HG03457 (cell line): ENCODE measurements at regions not wholly inside any gene's neighbourhood (a gene's known extent, or its start where the extent isn't known, plus 50 kb on each side); places are given as distances from the start of the nearest gene placed in this dataset.

ENCODE experiments used
- ATAC-seq: cut with Tn5 transposase; IDR thresholded peaks from one replicate; pipeline ENCODE4 v1.9.1; 2021; ENCODE audit warnings: moderate number of reproducible peaks; ENCODE audit not compliant: unreplicated experiment

DNA sequence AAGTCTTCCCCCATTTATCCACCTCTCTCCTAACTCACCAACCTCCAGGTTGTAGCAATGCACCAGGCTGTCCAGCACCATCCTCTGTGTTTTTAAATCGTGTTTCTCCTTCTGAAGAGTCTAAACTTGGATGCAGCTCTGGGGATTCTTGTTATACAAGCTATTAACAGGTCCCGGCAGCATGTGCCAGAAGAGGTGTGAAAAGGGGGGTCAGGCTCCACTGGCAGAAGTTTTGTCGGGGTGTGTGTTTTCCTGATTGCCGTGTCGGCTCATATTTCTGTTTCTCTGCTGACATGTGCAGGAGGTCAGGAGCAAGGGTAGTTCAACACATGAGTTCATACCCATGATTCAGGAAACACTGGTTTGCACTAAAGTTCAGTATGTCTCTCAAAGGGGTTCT lies 658.6 kb upstream of the CAMK1G start:
- ATAC-seq, result no peak

DNA sequence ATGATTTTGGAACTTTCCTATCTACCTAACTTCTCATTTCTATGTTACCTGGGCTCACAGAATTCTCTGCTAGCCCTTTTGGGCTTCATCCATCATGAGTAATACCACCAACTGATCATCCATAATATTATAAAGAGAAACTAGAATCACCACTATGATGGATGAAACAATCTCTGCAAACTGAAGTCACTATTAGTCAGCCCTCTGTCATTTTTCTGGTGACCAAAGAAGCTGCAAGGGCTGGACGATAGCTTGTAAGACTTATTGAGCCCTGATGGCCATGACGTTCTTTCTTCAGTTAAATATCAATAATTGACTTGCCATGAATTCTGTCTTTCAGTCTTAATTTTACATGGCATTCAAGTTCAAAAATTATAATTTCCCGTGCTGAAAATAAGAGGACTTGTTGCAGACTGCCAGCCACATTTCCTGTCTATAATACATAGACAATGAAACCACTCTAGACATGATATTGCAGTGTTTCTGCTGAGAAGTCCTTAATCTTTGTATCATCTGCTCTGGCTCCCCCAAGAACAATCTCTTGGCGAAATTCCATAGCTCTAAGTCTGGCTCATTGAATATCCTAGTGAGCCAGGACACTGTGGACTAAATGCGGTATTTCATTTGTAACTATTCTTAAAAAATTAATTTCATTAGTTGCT lies 655.0 kb upstream of the CAMK1G start:
- ATAC-seq, result no peak

DNA sequence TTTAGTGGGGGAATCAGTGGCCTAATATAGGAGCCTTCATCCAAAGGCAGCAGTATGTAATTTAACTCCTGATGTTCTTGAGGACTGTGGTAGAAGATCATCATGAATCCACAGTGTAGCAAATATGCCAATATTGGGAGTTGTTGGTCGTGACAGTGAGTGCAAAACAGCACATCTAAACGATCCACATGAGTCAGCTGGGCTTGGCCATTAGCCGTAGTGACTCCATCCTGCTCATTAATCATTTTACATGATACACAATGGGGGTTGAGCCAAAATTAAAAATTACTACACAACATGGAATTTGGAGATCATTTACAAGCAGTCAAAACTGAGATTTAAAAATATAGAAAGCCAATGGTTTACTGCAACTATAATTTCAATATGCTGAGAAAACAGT lies 653.9 kb upstream of the CAMK1G start:
- no peak for ATAC-seq

DNA sequence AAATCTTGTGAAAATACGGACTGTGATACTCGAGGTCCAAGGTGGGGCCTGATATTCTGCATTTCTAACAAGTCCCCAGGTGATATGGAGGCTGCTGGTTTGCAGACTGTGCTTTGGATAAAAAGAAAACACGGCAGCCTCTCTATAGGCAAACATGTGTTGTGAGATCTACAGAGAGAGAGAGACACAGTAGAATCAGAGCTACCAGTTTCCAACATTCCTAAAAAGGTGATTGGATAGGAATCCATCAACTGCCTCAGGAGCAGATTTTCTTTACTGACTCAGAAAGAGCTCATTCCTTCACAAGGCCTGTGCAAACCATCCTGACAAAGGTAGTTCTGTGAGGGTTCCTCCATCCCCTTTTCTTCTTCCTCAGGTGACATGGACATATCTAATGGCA lies 651.6 kb upstream of the CAMK1G start:
- no peak for ATAC-seq

DNA sequence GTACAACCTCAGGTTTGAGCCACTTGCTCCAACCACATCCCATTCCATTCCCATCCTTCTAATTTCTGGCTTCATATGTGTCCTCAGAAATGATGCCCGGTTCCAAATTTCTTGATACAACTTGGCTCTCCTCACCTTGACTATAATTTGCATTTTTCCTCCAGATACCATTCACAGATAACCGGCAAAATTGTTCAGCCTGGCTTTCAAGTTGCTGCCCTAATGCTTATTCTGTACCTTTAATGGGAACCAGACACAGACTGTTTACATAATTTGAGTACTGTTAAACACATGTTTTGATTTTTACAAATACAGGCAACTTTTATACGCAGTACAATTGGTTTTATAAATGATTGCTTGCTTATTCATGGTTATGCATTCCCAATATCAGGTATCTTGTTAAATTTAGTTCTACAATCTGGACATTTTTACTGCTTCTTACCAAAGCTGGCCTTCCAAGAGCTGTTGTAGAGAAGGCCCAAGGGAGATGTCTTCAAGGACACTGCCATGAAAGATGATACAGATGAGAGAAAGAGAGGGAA lies 649.5 kb upstream of the CAMK1G start:
- ATAC-seq, result no peak

DNA sequence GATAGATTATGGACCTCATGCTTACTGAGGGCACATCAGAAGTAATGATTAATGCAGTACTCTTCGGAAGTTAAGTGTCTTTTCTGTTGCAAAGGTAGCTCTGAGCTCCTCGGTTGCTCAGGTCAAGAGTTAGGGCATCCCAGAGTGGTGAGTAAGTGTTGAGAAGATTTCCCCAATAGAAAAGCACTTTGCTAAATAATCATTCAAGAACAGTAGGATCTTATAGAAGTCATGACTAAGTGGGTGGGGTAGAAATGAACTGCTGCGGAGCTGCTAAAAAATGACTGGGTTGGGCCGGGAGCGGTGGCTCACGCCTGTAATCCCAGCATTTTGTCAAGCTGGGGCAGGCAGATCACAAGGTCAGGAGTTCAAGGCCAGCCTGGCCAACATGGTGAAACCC lies 648.6 kb upstream of the CAMK1G start:
- ATAC-seq, result no peak

DNA sequence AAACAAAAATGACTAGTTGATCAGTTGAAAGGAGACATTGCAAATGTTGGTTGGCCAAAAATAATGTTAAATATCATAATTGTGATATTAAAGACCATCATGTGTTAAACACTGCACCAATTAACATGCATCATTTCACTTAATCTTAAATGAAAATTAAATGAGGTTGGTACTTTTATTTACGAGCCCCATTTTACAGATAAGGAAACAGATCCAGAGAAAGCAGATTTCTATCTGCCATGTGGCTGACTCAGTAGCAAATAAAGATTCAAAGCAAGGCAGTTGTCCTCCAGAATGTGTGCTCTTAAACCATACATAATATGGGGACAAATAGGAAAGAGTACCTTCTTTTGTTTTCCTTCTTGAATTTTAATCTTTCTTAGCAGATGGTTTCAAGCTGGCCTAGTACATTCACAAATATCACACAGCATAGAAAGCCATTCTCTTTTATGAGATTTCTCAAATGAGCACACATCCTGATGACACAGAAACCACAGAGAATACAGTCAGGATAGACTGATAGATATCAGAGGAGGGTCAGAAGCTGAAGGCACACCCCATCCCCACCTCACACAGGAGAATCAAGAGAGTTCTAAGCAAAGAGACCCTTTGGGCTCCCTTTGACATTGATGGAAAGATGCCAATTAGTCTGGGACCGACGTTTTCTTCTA lies 647.9 kb upstream of the CAMK1G start:
- no peak for ATAC-seq

DNA sequence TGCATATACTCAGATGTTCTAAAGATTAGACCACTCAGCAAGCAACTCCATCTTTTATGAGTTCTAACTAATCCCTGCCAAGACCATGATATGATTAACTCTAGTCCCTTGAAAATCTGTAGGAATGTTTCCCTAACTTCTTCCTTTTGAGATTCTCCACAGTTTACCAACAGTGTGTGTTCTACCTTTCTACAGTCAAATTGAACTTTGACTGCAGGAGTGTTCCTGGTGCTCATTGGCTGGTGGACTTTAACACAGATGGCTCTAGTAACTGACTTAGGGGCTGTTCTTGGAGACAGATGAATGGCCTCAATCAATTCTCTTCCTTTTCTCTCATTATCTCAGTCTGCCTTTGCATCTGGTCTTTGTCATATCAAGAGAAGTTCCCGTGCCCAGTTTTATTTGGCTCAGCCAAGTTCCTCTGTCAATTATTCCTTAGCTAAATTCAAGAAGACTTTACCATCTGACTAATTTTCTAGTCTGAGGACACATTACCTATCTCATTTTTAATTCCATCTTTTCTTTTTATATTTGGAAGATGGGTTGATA lies 643.9 kb upstream of the CAMK1G start:
- ATAC-seq, result no peak

DNA sequence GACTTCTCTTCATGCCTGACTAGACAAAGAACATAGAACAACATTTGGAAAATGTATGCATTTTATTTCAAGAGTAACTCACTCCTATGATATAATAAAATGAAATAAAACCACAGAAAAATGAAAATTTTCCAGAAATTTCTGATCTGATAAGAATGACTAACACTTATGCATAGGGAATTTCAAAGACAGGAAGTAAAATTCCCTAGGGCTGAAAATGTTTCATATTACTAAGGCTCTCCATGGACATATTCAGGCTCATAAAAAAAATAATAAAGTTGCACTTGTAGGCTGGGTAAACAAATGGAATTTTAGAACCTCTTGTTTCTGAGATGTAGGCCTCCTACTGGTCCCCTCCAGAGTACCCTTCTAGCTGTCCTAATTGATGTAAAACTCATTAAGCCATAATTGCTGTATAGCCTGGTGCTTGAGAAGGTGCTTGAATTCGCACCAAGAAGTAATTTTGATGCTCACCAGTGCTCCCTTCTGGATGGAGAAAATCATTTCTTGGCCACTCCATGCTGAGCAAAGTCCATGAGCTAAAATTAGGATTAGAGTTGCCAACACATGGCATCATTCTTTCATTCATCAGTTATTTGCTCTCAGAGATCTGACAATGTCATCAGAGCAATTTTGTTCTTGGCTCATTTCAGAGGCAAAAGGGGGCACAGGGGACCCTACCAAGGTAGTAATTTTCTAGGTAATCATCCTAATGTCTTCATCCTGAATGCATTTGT lies 641.0 kb upstream of the CAMK1G start:
- no peak for ATAC-seq

DNA sequence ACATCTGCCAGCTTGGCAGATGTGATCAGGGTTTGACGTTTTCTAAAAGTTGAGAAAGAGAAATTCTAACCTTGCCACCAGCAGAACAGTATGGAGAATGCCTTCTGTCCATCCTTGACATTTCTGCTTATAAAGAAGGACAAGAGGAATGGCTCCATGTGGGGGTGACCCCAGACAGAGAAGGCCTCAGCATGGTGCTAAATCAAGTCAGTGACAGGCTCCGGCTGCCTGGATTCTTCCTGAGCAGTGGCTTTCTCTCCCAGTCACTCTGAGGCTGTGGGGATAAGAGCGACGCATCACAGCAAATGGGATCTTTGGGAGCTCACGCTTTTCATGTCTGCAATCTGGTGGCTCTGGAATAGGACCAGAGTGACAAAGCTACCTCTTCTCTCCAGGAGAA lies 640.2 kb upstream of the CAMK1G start:
- no peak for ATAC-seq

DNA sequence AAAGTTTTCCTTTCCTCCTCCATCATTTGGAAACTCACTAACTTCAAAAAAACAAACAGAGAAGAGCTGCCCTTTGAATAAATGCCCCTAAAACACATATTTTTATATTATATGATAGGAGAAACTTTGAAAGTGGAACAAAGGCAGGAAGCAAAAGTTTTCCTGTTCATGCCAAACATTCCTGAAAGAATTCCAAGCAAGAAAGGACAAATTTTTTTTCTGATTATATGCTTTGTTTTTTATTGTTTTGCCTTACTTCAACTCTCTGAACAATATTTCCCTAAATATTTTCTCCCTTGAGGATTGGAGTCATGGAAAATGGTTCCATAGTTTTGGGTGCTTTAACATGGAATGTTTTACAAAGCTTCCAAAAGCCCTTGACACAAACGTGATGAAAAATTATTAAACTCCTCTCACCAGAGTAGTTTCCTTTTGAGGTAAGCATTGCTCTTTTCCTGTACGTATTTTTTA lies 638.5 kb upstream of the CAMK1G start:
- no peak for ATAC-seq

DNA sequence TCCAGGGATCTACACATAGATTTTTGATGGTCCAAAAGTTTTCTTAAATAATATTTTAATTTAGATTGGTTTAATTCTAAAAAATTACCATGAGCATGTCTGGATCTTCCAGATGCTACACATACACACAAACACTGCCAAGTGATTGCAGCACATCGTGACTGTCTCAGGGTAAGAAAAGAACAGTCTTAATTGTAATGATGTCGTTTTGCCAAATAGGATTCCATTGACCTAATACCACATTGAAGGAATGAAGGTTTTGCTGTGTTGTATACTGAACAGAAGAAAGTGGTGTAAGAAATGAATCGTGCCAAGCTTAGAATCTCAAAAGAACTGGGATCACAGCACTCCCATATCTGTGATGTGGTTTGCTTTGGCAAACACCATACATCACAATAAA lies 633.3 kb upstream of the CAMK1G start:
- no peak for ATAC-seq

DNA sequence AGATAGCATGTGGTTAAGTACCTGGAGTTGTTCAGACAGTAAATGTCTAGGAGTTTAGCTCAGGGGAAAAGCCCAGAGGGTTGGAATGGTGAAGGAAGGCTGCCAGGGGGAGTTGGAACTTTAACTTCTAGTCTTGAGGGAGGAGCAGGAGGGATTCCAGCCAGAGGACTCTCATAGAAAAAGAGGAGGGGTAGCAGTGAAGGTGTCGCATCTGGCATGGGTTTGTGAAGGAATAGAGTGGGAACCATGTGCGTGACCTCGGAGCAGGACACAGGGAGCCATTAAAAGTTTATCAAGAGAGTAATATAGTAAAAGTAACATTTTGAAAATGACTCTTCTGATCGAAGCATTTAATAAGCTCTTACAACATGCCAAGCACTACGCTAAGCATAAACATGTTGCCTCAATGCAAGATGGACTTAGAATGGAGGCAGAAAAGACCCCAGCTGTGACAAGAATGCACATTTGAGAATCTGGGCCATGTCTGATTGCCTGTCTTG lies 632.4 kb upstream of the CAMK1G start:
- ATAC-seq, result no peak

DNA sequence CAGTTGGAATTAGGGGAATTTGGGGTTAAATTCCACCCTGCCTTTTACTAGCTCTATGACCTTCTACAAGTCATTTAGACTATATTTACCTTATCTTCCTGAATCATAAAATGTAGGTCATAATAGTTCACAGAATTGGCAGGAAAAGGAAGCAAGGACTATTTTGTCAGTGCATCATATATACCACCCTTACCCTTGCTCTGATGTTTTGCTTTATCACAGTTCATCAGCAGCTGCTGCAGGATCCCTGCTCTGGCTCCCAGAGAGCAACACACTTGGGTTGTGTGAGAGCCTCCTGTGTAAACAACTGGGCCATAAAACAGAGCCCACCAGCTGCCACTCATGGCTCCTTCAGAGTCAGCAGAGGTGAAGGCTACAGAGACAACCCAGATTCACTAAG lies 631.6 kb upstream of the CAMK1G start:
- no peak for ATAC-seq

DNA sequence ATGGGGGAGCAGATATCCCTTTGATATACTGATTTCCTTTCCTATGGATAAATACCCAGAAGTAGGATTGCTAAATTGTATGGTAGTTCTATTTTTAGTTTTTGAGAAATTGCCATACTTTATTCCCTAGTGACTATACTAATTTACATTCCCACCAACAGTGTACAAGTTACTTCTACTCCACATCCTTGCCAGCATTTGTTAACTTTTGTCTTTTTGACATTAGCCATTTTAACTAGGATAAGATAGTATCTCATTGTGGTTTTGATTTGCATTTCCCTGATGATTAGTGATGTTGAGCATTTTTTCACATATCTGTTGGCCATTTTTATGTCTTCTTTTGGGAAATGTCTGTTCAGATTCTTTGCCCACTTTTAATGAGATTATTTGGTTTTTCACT lies 620.6 kb upstream of the CAMK1G start:
- no peak for ATAC-seq

DNA sequence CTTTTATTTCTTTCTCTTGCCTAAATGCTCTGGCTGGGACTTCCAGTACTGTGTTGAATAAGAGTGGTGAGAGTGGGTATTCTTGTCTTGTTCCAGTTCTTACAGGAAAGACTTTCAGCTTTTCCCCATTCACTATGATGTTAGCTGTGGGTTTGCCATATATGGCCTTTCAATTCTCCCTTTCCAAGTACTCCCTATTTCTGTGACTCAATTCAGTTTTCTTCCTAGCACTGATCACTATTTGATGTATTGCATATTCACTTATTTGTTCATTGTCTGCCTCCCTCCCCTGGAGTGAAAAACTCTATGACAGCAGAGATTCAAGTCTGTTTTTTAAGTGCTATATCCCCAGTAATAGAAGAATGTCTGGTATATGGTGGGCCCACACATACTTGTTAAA lies 618.2 kb upstream of the CAMK1G start:
- ATAC-seq, result no peak

DNA sequence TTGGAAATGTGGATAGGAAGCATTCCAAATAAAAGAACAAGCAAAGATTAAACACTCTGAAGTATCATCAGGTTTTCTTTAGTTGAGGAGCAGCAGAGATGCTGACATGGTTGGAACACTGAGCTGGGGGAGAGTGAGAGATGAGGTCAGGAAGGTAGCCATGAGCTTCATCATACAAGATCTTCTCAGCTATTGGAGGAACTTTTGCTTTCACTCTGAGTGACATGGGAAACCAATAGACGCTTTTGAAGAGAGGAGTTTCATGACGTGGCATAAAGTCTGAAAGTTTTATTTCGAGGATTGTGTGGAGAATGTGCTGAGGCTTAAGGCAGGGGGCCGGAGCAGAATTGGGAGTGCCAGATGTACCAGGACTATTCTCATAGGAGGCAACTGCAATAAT lies 616.2 kb upstream of the CAMK1G start:
- ATAC-seq, result no peak

DNA sequence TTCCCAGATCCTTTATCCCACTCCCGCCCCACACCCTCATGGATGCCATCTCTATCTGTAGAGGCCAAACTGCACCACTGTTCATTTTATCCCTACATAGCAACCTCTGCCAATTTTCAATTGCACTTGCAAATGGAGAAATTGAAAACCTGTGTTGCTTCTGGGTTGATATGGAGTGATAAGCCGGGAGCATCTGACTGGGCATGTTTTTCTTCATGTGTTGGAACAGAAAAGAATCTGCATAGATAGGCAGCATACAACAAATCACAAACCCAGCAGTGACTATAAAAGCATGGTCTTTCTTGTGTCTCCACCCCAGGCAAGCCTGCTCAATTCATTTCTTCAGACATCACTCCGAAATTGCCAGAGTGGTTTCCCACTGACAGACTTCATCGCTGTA lies 608.8 kb upstream of the CAMK1G start:
- ATAC-seq, result no peak

DNA sequence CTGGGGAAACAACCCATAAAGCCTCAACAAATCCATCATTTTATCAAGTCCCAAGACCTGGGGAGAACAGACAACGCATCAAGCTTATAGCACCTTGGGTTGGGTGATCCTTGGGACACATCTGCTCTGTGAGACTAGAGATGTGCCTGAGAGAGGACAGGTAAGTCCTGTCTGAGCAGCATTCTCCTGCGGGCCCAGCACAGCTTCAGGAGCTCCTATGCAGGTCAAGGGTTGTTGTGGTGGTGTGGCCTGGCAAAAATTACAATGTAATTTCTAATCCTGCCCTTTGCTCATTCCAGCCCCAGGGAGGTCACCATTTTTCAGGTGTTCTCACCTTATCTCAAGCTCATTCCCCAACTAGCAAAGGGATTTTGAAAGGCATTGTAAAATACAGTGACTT lies 608.1 kb upstream of the CAMK1G start:
- ATAC-seq, result no peak

DNA sequence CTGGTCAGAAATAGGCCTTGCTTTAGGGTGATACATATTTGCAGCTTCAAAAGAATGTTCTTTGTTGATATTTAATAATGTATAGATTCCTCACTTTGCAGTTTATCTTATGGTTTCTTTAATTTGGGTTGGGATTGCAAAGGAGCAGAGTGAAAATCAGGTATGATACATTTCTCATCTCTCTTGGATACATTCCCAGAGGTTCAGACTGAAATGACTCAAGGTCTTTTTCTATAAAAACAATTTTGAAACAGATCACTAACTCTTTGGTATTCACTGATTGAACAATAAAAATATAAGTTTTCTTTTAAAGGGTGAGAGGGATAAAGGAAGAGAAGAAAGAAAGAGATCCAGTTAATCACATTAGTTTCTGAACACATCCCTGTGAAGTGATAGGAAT lies 606.5 kb upstream of the CAMK1G start:
- no peak for ATAC-seq

DNA sequence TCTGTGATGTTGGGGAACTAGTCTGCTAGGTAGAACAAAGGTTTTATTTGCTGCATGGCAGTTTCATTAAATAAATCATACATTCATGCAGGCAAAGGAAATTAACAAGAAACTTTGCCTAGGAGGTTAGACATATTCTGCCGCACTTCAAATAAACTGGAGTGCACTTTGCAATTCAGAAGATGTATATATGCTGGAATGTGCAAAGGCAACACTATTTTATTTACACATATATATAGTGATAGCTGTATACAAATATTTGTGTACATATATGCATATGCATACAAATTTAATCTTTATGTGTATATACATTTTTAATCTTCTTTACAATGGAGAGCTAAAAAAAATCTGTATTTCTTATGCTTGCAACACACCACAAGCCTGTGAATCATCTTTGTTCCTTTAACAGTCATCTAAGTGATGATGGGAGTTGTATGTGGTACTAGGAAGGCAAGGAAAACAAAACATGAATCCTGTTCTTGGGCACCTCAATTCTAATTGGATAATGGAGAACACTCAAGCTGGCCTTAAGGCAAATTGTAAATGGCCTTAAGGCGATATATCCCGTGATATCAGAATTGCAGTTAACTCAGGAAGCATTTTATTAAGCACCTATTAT lies 605.8 kb upstream of the CAMK1G start:
- ATAC-seq, result no peak
